Epithelial cell of proximal tubule (primary cell): ENCODE measurements at regions not wholly inside any gene's neighbourhood (a gene's known extent, or its start where the extent isn't known, plus 50 kb on each side); places are given as distances from the start of the nearest gene placed in this dataset.
"Not testable (repeated sequence)": the region's sequence is repeated elsewhere in the genome, so short reads cannot be mapped to it uniquely, and the experiment has no call there.

Experiments
- DNase-seq: peaks from one replicate; pipeline ENCODE4 v3.0.0-alpha.2; 2011; ENCODE audit warnings: low read depth
- H3K4me3 ChIP-seq: 2 replicates; pipeline ENCODE4 v1.5.1; 2011; ENCODE audit warnings: low read depth, mild to moderate bottlenecking, low read length
- TF ChIP-seq, protein P1 (sequence below): conservative IDR thresholded peaks from 2 replicates; pipeline ENCODE4 v1.5.1; 2012; ENCODE audit warnings: low read depth, mild to moderate bottlenecking, low read length

DNA sequence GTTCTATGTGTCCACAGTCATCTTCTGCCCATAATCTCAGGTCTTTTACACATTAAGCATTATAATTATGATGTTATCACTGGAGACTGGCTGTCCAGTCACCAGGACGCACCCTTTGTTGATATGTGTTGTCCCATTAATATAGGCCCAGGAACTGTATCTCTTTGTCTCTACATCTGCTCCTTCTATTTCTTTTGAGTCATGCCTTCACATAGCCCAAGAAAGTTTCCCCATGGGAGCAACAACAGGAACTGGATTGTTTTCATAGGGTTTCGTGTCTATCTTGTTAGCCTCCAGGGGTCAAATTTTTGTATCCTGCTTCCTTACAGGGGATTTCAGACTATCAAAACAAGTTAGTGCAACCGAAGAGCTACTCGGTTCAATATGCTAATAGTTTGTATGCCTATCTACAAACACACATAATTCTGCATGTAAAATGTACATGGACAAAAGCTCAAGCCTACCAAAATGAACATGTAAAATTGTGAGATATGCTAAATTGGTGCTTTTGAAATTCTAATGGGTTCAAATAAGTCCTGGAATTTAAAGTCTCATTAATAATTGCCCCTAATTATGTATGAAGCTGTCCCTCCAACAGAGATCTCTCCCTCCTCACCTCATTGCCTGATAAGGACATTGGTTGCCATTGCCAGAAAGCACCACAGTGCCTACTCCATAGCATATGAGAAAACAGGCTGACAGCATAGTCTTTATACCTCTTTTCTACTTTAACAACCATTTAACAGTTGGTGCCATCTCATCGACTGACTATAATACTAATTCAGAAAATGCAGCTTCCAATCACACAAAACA is 99.8 kb upstream of the DIO2 start:
- H3K4me3 ChIP-seq: no peak overlapping the region
- TF ChIP-seq, protein P1, sequence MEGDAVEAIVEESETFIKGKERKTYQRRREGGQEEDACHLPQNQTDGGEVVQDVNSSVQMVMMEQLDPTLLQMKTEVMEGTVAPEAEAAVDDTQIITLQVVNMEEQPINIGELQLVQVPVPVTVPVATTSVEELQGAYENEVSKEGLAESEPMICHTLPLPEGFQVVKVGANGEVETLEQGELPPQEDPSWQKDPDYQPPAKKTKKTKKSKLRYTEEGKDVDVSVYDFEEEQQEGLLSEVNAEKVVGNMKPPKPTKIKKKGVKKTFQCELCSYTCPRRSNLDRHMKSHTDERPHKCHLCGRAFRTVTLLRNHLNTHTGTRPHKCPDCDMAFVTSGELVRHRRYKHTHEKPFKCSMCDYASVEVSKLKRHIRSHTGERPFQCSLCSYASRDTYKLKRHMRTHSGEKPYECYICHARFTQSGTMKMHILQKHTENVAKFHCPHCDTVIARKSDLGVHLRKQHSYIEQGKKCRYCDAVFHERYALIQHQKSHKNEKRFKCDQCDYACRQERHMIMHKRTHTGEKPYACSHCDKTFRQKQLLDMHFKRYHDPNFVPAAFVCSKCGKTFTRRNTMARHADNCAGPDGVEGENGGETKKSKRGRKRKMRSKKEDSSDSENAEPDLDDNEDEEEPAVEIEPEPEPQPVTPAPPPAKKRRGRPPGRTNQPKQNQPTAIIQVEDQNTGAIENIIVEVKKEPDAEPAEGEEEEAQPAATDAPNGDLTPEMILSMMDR: no peak
- no peak for DNase-seq

- no peak for DNase-seq
- no peak overlapping the region for H3K4me3 ChIP-seq
- TF ChIP-seq, protein P1: no peak
Observed at GRCh38 chr14:80304125-80304766, 92.9 kb upstream of the DIO2 start.

GRCh38 chr14:80300351-80300750 is 89.0 kb upstream of the DIO2 start:
- TF ChIP-seq, protein P1: no peak
- no peak overlapping the region for H3K4me3 ChIP-seq
- DNase-seq: no peak

GRCh38 chr14:80298491-80299017 is 87.2 kb upstream of the DIO2 start:
- no peak for DNase-seq
- no peak overlapping the region for H3K4me3 ChIP-seq
- TF ChIP-seq, protein P1: no peak

GRCh38 chr14:80291101-80291500 is 79.8 kb upstream of the DIO2 start:
- DNase-seq: no peak
- TF ChIP-seq, protein P1: no peak
- H3K4me3 ChIP-seq: no peak overlapping the region

- not testable (repeated sequence) for DNase-seq, H3K4me3 ChIP-seq
Observed at GRCh38 chr14:80286744-80287143, 75.4 kb upstream of the DIO2 start.

- no peak overlapping the region for H3K4me3 ChIP-seq
- TF ChIP-seq, protein P1: no peak
- DNase-seq: peak; percentile 66
Observed at GRCh38 chr14:80278293-80279023, 67.2 kb upstream of the DIO2 start.
